ENCODE measurements at regions not wholly inside any gene's neighbourhood (a gene's known extent, or its start where the extent isn't known, plus 50 kb on each side); places are given as distances from the start of the nearest gene placed in this dataset.

- no peak for DNase-seq
These were observed 264.8 kb upstream of the RPL38 start for GRCh38 chr17:73938706-73939105.

- DNase-seq, result no peak
These were observed 263.7 kb upstream of the RPL38 start for GRCh38 chr17:73939806-73940205.

DNA sequence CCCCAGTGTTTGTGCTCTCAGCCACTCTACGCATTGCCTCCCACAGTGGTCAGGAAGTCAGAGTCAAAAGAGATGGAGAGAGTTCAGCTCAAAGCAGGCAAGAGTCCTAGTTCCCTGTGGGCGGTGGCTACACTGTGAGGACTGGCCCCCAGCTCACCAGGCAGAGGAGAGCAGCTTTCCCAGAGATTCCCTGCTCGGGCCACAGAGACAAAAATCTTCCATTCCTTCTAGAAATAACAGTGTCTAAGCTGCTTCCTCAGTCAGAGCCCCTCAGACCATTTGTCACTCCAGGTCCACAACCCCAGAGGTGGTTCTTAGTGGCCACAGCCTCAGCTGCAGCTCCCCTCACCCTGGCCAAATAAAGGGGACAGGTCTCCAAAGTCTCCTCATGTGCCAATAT lies 263.0 kb upstream of the RPL38 start:
- no peak for DNase-seq

GRCh38 chr17:73941919-73942530 lies 261.5 kb upstream of the RPL38 start:
- DNase-seq, result no peak

- DNase-seq, result no peak
These were observed 260.6 kb upstream of the RPL38 start for GRCh38 chr17:73942703-73943415.

DNA sequence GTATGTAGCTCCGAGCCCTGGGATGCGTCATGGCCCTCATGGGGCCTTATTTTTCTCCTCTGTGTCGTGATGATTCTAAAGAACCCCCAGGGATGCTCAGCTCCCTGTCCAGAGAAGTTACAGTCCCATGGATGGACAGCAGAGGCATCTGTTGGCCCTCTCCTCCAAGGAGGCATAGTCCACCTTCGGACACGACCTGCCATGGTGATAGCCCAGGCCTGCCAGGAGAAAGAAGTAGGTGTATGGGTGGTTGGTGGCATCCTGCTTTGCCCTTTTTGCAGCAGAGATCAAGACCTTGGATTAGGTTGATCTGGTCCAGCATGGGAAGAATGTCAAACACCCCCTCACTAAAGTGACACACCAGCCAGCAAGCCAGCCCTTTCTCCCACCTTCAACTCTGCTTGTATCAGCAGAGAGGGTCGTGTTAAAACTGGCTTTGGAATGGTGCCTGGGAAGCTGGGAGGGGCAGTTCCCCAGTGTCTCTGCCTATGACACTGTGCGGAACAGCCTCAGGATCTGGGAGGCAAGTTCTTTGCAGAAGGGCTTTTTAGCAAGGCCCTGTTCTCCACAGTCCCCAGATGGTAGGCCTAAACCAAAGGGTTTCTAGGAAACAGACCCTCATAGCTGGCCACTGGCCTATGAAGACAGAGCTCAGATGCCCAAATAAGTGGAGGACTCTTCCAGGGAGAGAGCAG lies 259.9 kb upstream of the RPL38 start:
- no peak for DNase-seq

- no peak for DNase-seq
These were observed 259.1 kb upstream of the RPL38 start for GRCh38 chr17:73944366-73944765.

DNA sequence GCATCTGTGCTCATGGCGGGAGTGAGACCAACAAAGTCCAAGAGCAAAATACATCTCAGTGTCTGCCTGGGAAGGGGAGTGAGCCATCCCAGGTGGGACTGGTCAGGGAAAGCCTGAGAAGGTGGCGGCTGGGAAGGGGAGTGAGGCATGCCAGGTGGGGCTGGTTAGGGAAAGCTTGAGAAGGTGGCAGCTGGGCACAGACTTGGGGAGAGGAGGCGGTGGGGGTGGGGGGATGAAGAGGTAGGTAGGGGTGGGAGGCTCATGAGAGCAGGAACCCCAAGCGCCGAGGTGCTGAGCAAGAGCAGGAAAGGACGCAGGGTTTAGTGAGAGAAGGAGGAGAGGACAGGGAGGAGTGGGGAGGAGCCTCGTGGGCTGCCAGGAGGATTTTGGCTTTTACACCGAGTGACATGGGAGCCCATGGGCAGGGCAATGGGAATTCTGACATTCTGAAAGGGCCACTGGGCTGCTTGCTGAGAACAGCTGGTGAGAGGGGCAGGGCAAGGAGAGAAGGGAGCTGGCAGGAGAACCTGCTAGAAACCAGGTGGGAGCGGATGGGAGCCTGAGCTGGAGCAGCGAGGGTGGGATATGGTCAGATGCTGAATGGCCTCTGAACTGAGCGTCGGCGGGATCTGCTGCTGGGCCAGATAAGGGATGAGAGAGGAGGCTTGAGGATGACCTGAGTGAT lies 256.1 kb upstream of the RPL38 start:
- no peak for DNase-seq

DNA sequence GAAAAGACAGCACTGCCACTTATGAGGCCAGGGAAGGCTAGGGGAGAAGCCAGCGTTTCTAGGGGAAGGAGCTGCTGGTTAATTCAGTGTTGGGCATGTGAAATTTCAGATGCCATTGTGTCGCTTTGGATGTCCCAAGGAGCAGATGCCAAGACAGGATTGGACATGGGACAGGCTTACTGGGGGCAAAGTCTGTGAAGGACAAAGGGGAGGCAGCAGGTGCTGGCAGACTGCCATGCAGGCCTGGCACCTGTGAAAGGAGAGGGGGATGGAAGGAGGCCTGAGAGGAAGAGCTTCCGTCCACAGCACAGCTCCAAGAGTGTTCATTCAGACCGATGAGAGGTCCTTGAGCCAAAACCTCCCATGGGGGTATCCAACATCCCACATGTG lies 255.5 kb upstream of the RPL38 start:
- no peak for DNase-seq

GRCh38 chr17:73949903-73950592 lies 253.4 kb upstream of the RPL38 start:
- DNase-seq, result no peak

DNA sequence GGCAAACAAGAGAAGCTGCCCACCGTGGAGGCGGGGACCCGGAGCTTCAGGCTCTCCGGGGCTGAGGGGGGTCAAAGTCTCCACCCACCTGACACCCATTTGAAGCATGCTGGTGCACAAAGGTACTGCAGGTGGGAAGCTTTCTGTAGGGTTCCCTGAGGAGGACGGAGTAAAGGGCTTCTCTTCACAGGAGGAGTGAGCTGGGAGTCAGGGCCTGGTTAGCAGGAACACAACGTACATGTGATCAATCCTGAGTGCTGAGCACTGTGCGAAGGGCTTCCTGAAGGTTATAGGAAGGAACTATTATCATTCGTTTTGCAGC lies 252.9 kb upstream of the RPL38 start:
- DNase-seq, result no peak

DNA sequence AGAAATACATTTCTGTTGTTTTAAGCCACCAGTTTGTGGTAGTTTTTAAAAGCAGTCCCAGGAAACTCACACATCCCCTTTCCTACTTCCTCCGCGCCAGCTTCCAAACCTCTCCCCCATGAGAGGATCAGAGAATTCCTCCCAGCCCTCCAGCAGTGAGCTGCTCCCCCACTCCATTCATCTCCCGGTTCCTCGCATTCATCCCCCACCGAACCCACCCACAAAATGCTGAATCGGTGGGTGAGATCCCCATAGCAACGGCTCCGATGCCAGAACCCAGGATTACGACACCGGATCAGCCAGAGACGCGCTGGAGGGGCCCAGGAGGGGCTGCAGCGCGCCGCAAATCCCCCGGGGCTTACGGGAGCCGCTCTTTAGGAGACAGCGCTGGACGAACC lies 251.4 kb upstream of the RPL38 start:
- no peak for DNase-seq

GRCh38 chr17:73952480-73953205 lies 250.8 kb upstream of the RPL38 start:
- no peak for DNase-seq

DNA sequence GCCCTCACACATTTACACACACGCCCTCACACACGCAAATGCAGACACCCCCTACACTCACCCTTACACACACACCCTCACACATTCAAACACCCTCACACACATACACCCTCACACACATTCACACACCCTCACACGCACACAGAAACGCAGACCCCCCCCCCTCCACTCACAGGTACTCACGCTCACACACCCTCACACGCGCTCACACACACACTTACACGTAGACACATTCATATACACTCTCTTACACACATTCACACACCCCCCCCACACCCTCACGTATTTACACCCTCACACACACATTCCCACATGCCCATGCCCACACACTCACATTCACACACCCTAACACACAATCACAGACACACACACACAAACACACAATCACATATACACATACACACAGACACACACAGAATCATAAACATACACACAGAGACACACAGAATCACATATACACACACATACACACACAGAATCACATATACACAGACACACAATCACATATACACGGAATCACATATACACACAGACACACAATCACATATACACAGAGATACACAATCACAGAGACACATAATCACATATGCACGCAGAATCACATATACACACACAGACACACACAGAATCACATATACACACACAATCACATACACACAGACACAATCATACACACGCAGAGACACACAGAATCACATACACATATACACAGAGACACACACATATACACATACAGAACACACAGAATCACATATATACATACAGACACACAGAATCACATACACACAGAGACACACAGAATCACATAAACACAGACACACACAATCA lies 250.1 kb upstream of the RPL38 start:
- DNase-seq, result no peak

DNA sequence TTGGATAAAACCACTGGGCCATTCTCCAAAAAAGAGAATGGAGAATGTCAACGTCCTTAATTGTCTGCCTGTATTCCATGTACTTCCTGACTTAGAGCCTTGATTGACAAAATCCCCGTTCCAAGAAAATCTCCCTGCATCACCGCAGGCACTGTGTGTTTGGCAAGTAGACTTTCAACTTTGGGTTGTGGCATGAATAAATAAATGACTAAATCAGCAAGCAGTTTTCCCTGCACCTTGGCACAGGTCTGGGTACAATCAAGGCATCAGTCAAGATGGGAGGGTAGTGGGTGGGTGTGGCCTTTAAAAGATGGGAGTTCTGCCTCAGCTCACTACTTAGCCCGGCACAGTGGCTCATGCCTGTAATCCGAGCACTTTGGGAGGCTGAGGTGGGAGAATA lies 248.5 kb upstream of the RPL38 start:
- no peak for DNase-seq

DNA sequence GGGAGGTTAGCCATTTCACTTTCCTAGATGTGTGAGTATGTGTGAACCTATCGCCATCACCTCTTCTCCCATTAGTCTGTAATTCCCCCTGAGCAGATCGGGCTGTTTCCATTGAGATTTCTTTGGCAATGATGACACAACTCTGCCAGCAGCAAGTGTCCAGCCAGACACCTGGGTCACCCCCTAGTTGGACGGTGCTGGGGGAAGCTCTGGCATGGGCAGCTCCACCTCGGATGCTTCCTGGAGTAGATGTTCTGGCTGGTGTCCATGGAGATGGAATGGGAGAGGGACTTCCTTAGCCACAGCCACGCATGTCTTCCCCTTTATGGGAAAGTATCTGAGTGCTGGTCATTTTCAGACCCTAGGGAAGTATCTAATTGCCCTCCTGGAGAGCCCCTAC lies 247.9 kb upstream of the RPL38 start:
- DNase-seq, result no peak

GRCh38 chr17:73956169-73956568 lies 247.3 kb upstream of the RPL38 start:
- DNase-seq, result no peak

- peak; percentile 26 for DNase-seq
These were observed 246.6 kb upstream of the RPL38 start for GRCh38 chr17:73956595-73957465.

DNA sequence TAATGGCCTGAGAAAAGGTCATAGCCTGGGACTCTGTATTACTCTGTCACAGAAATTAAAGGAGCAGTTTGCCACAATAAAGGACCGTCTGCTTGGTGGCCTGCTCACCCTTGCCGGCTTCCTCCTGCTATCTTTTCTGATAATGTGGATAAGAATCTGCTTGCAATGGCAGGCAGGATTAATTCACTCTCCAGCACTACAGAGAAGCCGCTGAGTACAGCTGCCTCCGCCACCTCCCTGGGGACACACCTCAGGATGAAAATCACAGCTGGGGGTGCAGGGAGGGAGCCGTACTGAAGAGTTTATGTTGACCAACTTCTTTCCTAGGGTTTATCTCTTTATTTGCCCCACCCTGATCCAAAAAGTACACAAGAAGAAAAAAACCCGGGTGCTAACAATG lies 245.9 kb upstream of the RPL38 start:
- no peak for DNase-seq

DNA sequence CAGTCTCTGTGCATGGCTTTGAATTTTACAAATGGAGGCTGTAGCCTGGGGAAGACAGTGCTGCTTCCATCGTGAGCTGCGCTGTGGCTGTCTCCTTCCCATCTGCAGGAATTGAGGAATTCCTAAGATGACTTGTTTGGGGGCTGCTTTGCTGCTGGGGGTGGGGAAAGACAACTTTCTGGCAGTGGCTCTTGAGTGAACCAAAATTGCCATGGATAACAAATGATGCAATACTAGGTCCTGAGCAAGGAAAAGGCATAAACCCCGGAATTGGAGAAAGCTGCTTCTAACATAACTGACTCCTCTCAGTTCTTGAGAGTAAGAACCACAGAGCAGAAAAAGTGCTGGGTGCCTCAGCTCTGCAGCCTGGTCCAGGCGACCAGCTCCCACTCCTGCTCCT lies 245.0 kb upstream of the RPL38 start:
- DNase-seq, result no peak

- no peak for DNase-seq
These were observed 243.0 kb upstream of the RPL38 start for GRCh38 chr17:73960469-73960868.

All from NCI-H1105 (cell line).